ENCODE measurements at regions not wholly inside any gene's neighbourhood (a gene's known extent, or its start where the extent isn't known, plus 50 kb on each side); places are given as distances from the start of the nearest gene placed in this dataset.

DNA sequence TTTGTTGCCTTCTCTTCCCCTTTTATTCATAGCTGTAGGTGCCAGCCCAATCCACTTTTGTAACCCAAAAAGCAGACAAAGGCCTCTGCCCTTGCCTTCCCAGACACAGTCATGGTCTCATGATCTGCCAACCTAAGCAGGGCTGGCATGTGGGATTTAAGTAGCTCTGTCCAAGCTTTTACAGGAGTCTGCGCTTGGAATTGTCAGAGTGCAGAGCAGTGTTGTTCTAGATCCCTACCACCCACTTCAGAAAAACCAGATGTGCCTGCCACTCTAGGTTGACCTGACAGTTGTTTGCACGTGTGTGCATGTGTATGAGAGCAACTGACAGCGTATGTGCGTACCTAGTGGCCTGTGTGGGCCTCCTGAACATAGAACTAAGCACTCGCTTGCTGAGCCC, 87.8 kb upstream of the SPRY4 start:
- TF ChIP-seq CTCF (IDR thresholded peaks at IDR 0.05) (no peak), EZH2 (IDR thresholded peaks at IDR 0.05; ENCODE audit: borderline replicate concordance, insufficient read depth, low read depth, low read length, poor library complexity, severe bottlenecking) (no peak)
